ENCODE measurements at regions not wholly inside any gene's neighbourhood (a gene's known extent, or its start where the extent isn't known, plus 50 kb on each side); places are given as distances from the start of the nearest gene placed in this dataset.
"Not testable (repeated sequence)": the region's sequence is repeated elsewhere in the genome, so short reads cannot be mapped to it uniquely, and the experiment has no call there.

GRCh38 chr6:78192057-78192456, 539.2 kb downstream of the MEI4 start:
- in situ Hi-C loops (cut with MboI; ENCODE audit: low pct_unique_long_range_greater_than_20kb, low sequenced_read_pairs), result no loop called here
- no peak for DNase-seq

- in situ Hi-C loops (cut with MboI; ENCODE audit: low pct_unique_long_range_greater_than_20kb, low sequenced_read_pairs), result no loop called here
- DNase-seq, result no peak
These were observed 546.2 kb downstream of the MEI4 start for GRCh38 chr6:78199044-78199443.

- in situ Hi-C loops (cut with MboI; ENCODE audit: low pct_unique_long_range_greater_than_20kb, low sequenced_read_pairs), result no loop called here
- DNase-seq, result no peak
These were observed 569.4 kb downstream of the MEI4 start for GRCh38 chr6:78222226-78222625.

GRCh38 chr6:78231002-78231401, 578.2 kb downstream of the MEI4 start:
- DNase-seq, result no peak

GRCh38 chr6:78243519-78243918, 590.7 kb downstream of the MEI4 start:
- no peak for DNase-seq
- in situ Hi-C loops (cut with MboI; ENCODE audit: low pct_unique_long_range_greater_than_20kb, low sequenced_read_pairs), result no loop called here

More at GRCh38 chr6:78231002-78231401, 578.2 kb downstream of the MEI4 start:
- in situ Hi-C loops (cut with MboI; ENCODE audit: low pct_unique_long_range_greater_than_20kb, low sequenced_read_pairs), result no loop called here

GRCh38 chr6:78251931-78252330, 599.1 kb downstream of the MEI4 start:
- in situ Hi-C loops (cut with MboI; ENCODE audit: low pct_unique_long_range_greater_than_20kb, low sequenced_read_pairs), result no loop called here
- no peak for DNase-seq

GRCh38 chr6:78253618-78254017, 600.8 kb downstream of the MEI4 start:
- in situ Hi-C loops (cut with MboI; ENCODE audit: low pct_unique_long_range_greater_than_20kb, low sequenced_read_pairs), result no loop called here
- DNase-seq, result no peak

GRCh38 chr6:78259935-78260334, 607.1 kb downstream of the MEI4 start:
- no peak for DNase-seq
- in situ Hi-C loops (cut with MboI; ENCODE audit: low pct_unique_long_range_greater_than_20kb, low sequenced_read_pairs), result no loop called here

GRCh38 chr6:78260427-78260826, 606.9 kb upstream of the IRAK1BP1 start:
- in situ Hi-C loops (cut with MboI; ENCODE audit: low pct_unique_long_range_greater_than_20kb, low sequenced_read_pairs), result not testable (repeated sequence)

GRCh38 chr6:78268591-78269452, 598.5 kb upstream of the IRAK1BP1 start:
- in situ Hi-C loops (cut with MboI; ENCODE audit: low pct_unique_long_range_greater_than_20kb, low sequenced_read_pairs), result no loop called here

More at GRCh38 chr6:78260427-78260826, 606.9 kb upstream of the IRAK1BP1 start:
- DNase-seq, result not testable (repeated sequence)

GRCh38 chr6:78300885-78301284, 566.5 kb upstream of the IRAK1BP1 start:
- DNase-seq, result no peak
- in situ Hi-C loops (cut with MboI; ENCODE audit: low pct_unique_long_range_greater_than_20kb, low sequenced_read_pairs), result no loop called here

More at GRCh38 chr6:78268591-78269452, 598.5 kb upstream of the IRAK1BP1 start:
- DNase-seq, result no peak

GRCh38 chr6:78302411-78302810, 564.9 kb upstream of the IRAK1BP1 start:
- DNase-seq, result no peak
- in situ Hi-C loops (cut with MboI; ENCODE audit: low pct_unique_long_range_greater_than_20kb, low sequenced_read_pairs), result no loop called here

- DNase-seq, result no peak
- in situ Hi-C loops (cut with MboI; ENCODE audit: low pct_unique_long_range_greater_than_20kb, low sequenced_read_pairs), result no loop called here
These were observed 559.3 kb upstream of the IRAK1BP1 start for GRCh38 chr6:78308025-78308424.

GRCh38 chr6:78322068-78322845, 545.1 kb upstream of the IRAK1BP1 start:
- in situ Hi-C loops (cut with MboI; ENCODE audit: low pct_unique_long_range_greater_than_20kb, low sequenced_read_pairs), result no loop called here
- no peak for DNase-seq

GRCh38 chr6:78324213-78324612, 543.1 kb upstream of the IRAK1BP1 start:
- DNase-seq, result no peak
- in situ Hi-C loops (cut with MboI; ENCODE audit: low pct_unique_long_range_greater_than_20kb, low sequenced_read_pairs), result no loop called here

- no peak for DNase-seq
- in situ Hi-C loops (cut with MboI; ENCODE audit: low pct_unique_long_range_greater_than_20kb, low sequenced_read_pairs), result no loop called here
These were observed 526.6 kb upstream of the IRAK1BP1 start for GRCh38 chr6:78340755-78341154.

GRCh38 chr6:78345882-78346281, 521.5 kb upstream of the IRAK1BP1 start:
- in situ Hi-C loops (cut with MboI; ENCODE audit: low pct_unique_long_range_greater_than_20kb, low sequenced_read_pairs), result no loop called here
- DNase-seq, result no peak

GRCh38 chr6:78347191-78347916, 520.0 kb upstream of the IRAK1BP1 start:
- no peak for DNase-seq
- in situ Hi-C loops (cut with MboI; ENCODE audit: low pct_unique_long_range_greater_than_20kb, low sequenced_read_pairs), result no loop called here

- in situ Hi-C loops (cut with MboI; ENCODE audit: low pct_unique_long_range_greater_than_20kb, low sequenced_read_pairs), result no loop called here
- no peak for DNase-seq
These were observed 514.3 kb upstream of the IRAK1BP1 start for GRCh38 chr6:78353040-78353439.

- no peak for DNase-seq
- in situ Hi-C loops (cut with MboI; ENCODE audit: low pct_unique_long_range_greater_than_20kb, low sequenced_read_pairs), result no loop called here
These were observed 503.7 kb upstream of the IRAK1BP1 start for GRCh38 chr6:78363688-78364087.

Measured in KBM-7 (cell line).